A549 (cell line): ENCODE measurements at regions not wholly inside any gene's neighbourhood (a gene's known extent, or its start where the extent isn't known, plus 50 kb on each side); places are given as distances from the start of the nearest gene placed in this dataset.
"Not testable (repeated sequence)": the region's sequence is repeated elsewhere in the genome, so short reads cannot be mapped to it uniquely, and the experiment has no call there.

Experiments used
- ATAC-seq, 2 experiments: fragments of 200-7000 bp in 1 of 2; fragments of >200 bp in 1 of 2; cut with Nextera tagmentation in 1 of 2; cut with Tn5 transposase in 1 of 2; 3 replicates each; pipeline versions ENCODE4 v1.8.0 to v1.9.1; 2018 to 2020; ENCODE audit warnings: mild to moderate bottlenecking in 1 of 2, moderate library complexity in 1 of 2
- CTCF ChIA-PET: fragments of 300-600 bp; sonication (Branson Sonifier 250); formaldehyde crosslinking; extraction: SDS; loops from one replicate; lab custom pipeline; 2021; ENCODE audit warnings: antibody characterized with exemption, inconsistent platforms; lab: Yijun Ruan, JAX
- POLR2A ChIA-PET: fragments of 350-600 bp; formaldehyde crosslinking; extraction: SDS; loops from one replicate; lab custom pipeline; 2021; ENCODE audit warnings: antibody characterized with exemption, inconsistent platforms; lab: Yijun Ruan, JAX
- DNase-seq, 2 experiments: peaks; one replicate each; pipeline versions ENCODE4 v3.0.0 to v3.0.0-alpha.2; 2011 to 2016; ENCODE audit warnings: low read depth in 1 of 2, low spot score in 1 of 2
- FAIRE-seq: peaks from 2 replicates; lab custom pipeline; 2011; peaks lifted over from hg19 to GRCh38; lab: Jason Lieb, UNC
- H3K27ac ChIP-seq, 2 experiments: fragments of >200 bp; sonication (Bioruptor Twin); formaldehyde crosslinking; 3 replicates each; pipeline ENCODE4 v1.5.1; 2016 to 2017
- H3K4me1 ChIP-seq: fragments of >200 bp; sonication (Bioruptor Twin); formaldehyde crosslinking; 3 replicates; pipeline ENCODE4 v1.6.1; 2016
- H3K4me2 ChIP-seq: fragments of >200 bp; sonication (Bioruptor Twin); formaldehyde crosslinking; 3 replicates; pipeline ENCODE4 v1.6.1; 2016
- H3K4me3 ChIP-seq: fragments of >200 bp; sonication (Bioruptor Twin); formaldehyde crosslinking; 3 replicates; pipeline ENCODE4 v1.5.1; 2016
- H3K9me3 ChIP-seq: fragments of >200 bp; sonication (Bioruptor Twin); formaldehyde crosslinking; 3 replicates; pipeline ENCODE4 v1.6.1; 2016
- BHLHE40 ChIP-seq: IDR thresholded peaks from 2 replicates; pipeline ENCODE4 v1.6.1; 2012; ENCODE audit warnings: low read depth, low read length, inconsistent platforms
- CBX2 ChIP-seq: fragments of 200-600 bp; sonication (generic); IDR thresholded peaks from 2 replicates; pipeline ENCODE4 v1.6.1; 2016; ENCODE audit warnings: low read depth, mild to moderate bottlenecking, borderline replicate concordance
- HES2 ChIP-seq: fragments of >200 bp; sonication (Bioruptor Twin); formaldehyde crosslinking; IDR thresholded peaks from 2 replicates; pipeline ENCODE4 v1.6.1; 2016
- JUNB ChIP-seq: fragments of >200 bp; sonication (Bioruptor Twin); formaldehyde crosslinking; IDR thresholded peaks from 2 replicates; pipeline ENCODE4 v1.6.1; 2016
- MAFK ChIP-seq: fragments of 450-650 bp; IDR thresholded peaks from 2 replicates; pipeline ENCODE4 v1.6.1; 2014; ENCODE audit not compliant: partially characterized antibody
- MYC ChIP-seq: IDR thresholded peaks from 2 replicates; pipeline ENCODE4 v1.6.1; 2012; ENCODE audit warnings: mild to moderate bottlenecking, inconsistent platforms, low read length, improper control_type of control experiment, borderline replicate concordance
- NPAS2 ChIP-seq: fragments of 250-450 bp; sonication (Bioruptor Pico); IDR thresholded peaks from 2 replicates; pipeline ENCODE4 v1.8.0; 2022; ENCODE audit warnings: mild to moderate bottlenecking, moderate library complexity, borderline replicate concordance
- POLR2A ChIP-seq: IDR thresholded peaks from 2 replicates; pipeline ENCODE4 v1.6.1; 2012; ENCODE audit warnings: mild to moderate bottlenecking, low read length
- RAD21 ChIP-seq, 2 experiments: fragments of >200 bp in 1 of 2; sonication (Bioruptor Twin) in 1 of 2; formaldehyde crosslinking in 1 of 2; IDR thresholded peaks in 1 of 2; conservative IDR thresholded peaks in 1 of 2; 2 replicates in 1 of 2; 3 replicates in 1 of 2; pipeline ENCODE4 v1.6.1; 2012 to 2018; ENCODE audit warnings: inconsistent platforms in 1 of 2
- RARB ChIP-seq: fragments of 250-450 bp; sonication (Bioruptor Pico); IDR thresholded peaks from 2 replicates; pipeline ENCODE4 v1.8.0; 2021; ENCODE audit warnings: mild to moderate bottlenecking, moderate library complexity
- RCOR1 ChIP-seq: fragments of 150-350 bp; IDR thresholded peaks from 2 replicates; pipeline ENCODE4 v1.6.1; 2014; ENCODE audit warnings: antibody characterized with exemption, low read length, low read depth
- SREBF2 ChIP-seq: fragments of 450-650 bp; IDR thresholded peaks from 2 replicates; pipeline ENCODE4 v1.6.1; 2014; ENCODE audit warnings: mild to moderate bottlenecking, moderate library complexity
- TP53 ChIP-seq: fragments of 250-450 bp; sonication (Bioruptor Pico); IDR thresholded peaks from 2 replicates; pipeline ENCODE4 v1.5.0; 2021; ENCODE audit warnings: mild to moderate bottlenecking, moderate library complexity
- ZC3H11A ChIP-seq: fragments of 450-650 bp; IDR thresholded peaks from 2 replicates; pipeline ENCODE4 v1.6.1; 2014; ENCODE audit warnings: antibody characterized with exemption, mild to moderate bottlenecking
- ZSCAN20 ChIP-seq: fragments of 250-450 bp; sonication (Bioruptor Pico); IDR thresholded peaks from 2 replicates; pipeline ENCODE4 v1.8.0; 2022; ENCODE audit warnings: mild to moderate bottlenecking, moderate library complexity
- WGBS: methylation state at CpG from one replicate; pipeline ENCODE4 v1.1.6; 2017; ENCODE audit errors: missing lambda C conversion rate; 5-methylcytosine and 5-hydroxymethylcytosine counted together
- TF ChIP-seq, protein P1 (sequence below): IDR thresholded peaks from 2 replicates; pipeline ENCODE4 v1.6.1; 2012

GRCh38 chr2:111252436-111252835, 131.7 kb downstream of the BCL2L11 start:
- POLR2A ChIA-PET: no interaction called here
- no peak overlapping the region for H3K4me2 ChIP-seq
- ATAC-seq (no peak), FAIRE-seq (no peak), DNase-seq (no peak)
- CTCF ChIA-PET: no interaction called here
- H3K9me3 ChIP-seq: 0 out of 3 replicates have a peak, but pooled peaks cover 3% of the 10 kb centered on the region
- no peak for TF ChIP-seq BHLHE40
- no peak for TF ChIP-seq MAFK
- TF ChIP-seq RAD21 (conservative IDR thresholded peaks at IDR 0.05 in 1 of 2, IDR thresholded peaks at IDR 0.05 in 1 of 2): no peak
- TF ChIP-seq ZC3H11A: no peak
- TF ChIP-seq RARB: no peak
- TF ChIP-seq HES2: no peak
- TF ChIP-seq NPAS2 (CRISPR knock-in tag): no peak
- no peak for TF ChIP-seq SREBF2
- TF ChIP-seq POLR2A: no peak
- TF ChIP-seq RCOR1: no peak
- TF ChIP-seq ZSCAN20 (CRISPR knock-in tag): no peak
- TF ChIP-seq, protein P1, sequence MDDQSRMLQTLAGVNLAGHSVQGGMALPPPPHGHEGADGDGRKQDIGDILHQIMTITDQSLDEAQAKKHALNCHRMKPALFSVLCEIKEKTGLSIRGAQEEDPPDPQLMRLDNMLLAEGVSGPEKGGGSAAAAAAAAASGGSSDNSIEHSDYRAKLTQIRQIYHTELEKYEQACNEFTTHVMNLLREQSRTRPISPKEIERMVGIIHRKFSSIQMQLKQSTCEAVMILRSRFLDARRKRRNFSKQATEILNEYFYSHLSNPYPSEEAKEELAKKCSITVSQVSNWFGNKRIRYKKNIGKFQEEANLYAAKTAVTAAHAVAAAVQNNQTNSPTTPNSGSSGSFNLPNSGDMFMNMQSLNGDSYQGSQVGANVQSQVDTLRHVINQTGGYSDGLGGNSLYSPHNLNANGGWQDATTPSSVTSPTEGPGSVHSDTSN: no peak
- TF ChIP-seq JUNB: no peak
- TF ChIP-seq TP53 (CRISPR knock-in tag): no peak
- TF ChIP-seq MYC: no peak
- TF ChIP-seq CBX2: no peak
- H3K27ac ChIP-seq: no peak overlapping the region
- H3K4me3 ChIP-seq: no peak overlapping the region
- H3K4me1 ChIP-seq: no peaks in the 10 kb centered on the region

DNA sequence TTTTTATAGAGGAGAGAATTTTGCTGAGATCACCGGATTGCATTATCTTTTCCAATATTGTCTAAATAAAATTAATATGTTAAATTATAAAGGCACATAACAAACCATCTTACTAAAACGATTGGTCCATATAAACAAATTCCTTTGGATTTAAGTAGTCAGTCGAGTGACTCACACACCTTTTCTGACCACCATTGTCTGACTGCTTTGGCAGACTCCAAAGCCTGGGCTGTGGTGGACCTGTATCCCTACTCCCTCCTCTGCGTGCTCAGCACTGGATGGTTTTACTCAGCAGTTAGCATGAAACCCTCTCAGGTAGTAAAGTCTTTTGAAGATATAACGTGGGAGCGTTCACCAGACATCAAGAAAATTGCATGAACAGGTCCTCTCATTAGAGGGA, 134.2 kb downstream of the BCL2L11 start:
- H3K4me2 ChIP-seq, H3K4me1 ChIP-seq, FAIRE-seq, CTCF ChIA-PET, POLR2A ChIA-PET, ATAC-seq, H3K4me3 ChIP-seq, H3K9me3 ChIP-seq, DNase-seq, H3K27ac ChIP-seq: not testable (repeated sequence)
- 78% methylated on average over 6 of the region's 6 CpGs for WGBS

DNA sequence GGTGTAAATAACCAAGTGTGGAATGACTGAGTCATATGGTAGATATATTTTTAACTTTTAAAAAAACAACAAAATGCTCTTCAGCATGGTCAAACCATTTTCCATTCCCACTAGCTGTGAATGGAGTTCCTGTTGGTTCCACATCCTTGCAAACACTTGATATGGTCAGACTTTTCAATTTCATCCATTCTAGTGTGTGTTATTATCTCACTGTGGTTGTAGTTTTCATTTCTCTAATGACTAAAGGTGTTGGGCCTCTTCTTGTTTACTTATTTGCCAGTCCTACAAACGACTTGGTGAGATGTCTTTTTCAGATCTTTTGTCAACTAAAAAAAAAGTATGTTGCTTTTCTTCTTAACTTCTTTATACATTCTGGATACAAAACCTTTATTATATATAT, 135.9 kb downstream of the BCL2L11 start:
- FAIRE-seq, DNase-seq, H3K4me1 ChIP-seq, H3K9me3 ChIP-seq, CTCF ChIA-PET, H3K4me2 ChIP-seq, POLR2A ChIA-PET, H3K4me3 ChIP-seq, ATAC-seq, H3K27ac ChIP-seq: not testable (repeated sequence)
- WGBS: 8% methylated on average over 1 of the region's 1 CpG

DNA sequence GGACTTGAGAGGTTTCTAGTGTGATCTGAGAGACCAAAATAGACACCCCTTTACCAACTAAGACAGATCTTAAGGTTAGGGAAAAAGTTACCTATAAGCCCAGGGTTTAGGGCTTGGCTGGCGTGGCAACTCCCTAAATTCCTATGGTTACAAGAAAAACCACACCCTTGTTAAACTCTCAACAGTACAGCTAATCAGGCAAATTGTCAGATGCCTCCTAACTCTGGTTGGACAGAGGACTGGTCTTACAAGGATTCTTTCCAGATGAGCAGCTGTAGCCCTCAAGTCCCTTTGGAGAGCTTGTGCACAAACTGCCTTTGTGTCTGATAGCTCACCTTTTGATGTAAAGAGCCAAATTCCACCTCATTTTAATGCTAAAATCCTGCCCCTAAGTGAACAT, 136.9 kb downstream of the BCL2L11 start:
- H3K27ac ChIP-seq, FAIRE-seq, H3K4me2 ChIP-seq, H3K4me3 ChIP-seq, POLR2A ChIA-PET, ATAC-seq, H3K9me3 ChIP-seq, CTCF ChIA-PET, DNase-seq, H3K4me1 ChIP-seq: not testable (repeated sequence)
- WGBS: 100% methylated on average over 1 of the region's 1 CpG

DNA sequence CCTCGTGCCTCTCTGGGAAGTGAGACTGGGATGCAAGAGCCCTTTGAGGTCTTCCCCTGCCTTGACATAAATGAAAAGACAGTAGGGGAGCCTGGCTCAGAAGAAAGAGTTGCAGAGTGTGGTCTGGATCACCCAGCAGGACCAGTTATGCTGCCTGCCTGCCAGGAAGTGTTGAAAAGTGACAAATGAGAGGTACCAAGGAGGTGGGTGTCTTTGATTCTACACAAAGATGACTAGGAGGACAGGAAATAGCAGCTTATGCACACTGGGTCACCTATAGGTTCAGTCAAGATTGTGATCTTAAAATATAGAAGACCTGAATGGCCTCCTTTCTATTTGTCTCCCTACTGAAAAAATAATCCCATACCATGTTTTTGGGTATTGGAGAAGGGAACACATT, 137.6 kb downstream of the BCL2L11 start:
- H3K4me2 ChIP-seq, CTCF ChIA-PET, H3K27ac ChIP-seq, H3K4me3 ChIP-seq, ATAC-seq, POLR2A ChIA-PET, H3K9me3 ChIP-seq, FAIRE-seq, DNase-seq, H3K4me1 ChIP-seq: not testable (repeated sequence)
- WGBS: 100% methylated on average over 1 of the region's 1 CpG

DNA sequence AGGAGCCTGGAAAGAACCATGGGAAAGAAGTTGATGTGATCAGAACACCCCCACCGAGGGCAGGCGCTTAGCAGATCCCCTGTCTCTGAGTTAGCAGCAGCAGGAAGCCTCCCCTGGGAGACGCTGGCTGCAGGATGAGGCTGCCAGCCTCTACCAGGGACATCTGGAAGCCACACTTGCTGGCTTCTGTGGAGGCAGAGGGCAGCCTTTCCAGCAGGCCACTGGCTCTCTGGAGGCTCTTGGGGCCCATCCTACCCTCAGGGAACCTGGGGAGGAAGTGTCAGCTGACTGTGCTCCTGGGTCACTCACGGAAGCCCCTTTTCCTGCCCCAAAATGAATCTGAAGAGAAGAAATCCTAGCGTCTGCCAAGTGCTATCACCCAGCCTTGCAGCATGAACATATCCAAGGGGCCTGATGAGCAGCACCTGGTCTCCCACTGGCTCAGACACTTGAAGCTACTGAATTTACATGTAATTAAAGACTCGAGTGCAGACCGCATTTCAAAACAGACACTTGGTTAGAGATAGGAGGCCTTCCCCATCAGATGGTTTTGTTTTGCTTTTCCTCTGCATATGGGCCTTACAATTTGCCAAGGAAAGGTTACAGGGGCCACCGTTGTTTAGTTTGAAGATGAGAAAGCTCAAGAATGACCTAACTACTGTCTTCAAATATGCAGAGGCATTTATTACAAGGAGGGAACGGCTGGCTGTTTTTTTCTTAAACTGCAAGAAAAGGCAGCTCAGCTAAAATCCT, 142.1 kb downstream of the BCL2L11 start:
- CTCF ChIA-PET, ATAC-seq, H3K9me3 ChIP-seq, POLR2A ChIA-PET, DNase-seq, H3K4me1 ChIP-seq, H3K4me2 ChIP-seq, FAIRE-seq, H3K4me3 ChIP-seq, H3K27ac ChIP-seq: not testable (repeated sequence)
- 93% methylated on average over 6 of the region's 9 CpGs for WGBS

- H3K4me3 ChIP-seq, DNase-seq, POLR2A ChIA-PET, H3K27ac ChIP-seq, H3K4me2 ChIP-seq, H3K9me3 ChIP-seq, CTCF ChIA-PET, H3K4me1 ChIP-seq, FAIRE-seq: not testable (repeated sequence)
- ATAC-seq: peak in 1 of 2 experiments; percentile 27; a peak in 1 of 6 replicates
- WGBS: no CpG with 5 or more reads among the region's 7 CpGs
Observed at GRCh38 chr2:111263380-111264017, 142.8 kb downstream of the BCL2L11 start.

DNA sequence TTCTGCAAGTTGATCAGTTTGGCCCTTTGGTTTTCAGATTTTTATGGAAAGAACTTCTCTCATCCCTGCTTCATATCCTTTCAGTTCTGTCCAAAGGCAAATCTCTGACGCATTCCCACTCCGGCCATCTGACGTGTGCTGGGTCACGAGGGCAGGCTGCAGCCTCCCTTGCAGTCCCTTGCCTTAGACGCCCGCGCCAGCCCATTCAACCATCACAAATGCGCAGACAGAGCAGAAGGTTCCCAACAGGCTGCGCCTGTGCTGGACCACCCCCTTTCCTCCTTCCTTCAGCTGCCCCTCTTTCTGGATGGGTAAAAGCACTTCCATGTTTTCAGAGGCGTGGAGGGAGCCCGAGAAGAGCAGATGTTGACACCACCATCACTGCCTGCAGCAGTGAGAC, 144.2 kb downstream of the BCL2L11 start:
- POLR2A ChIA-PET, CTCF ChIA-PET, H3K4me1 ChIP-seq, FAIRE-seq, H3K27ac ChIP-seq, ATAC-seq, H3K4me2 ChIP-seq, H3K9me3 ChIP-seq, H3K4me3 ChIP-seq, DNase-seq: not testable (repeated sequence)
- WGBS: over 99% methylated on average over 9 of the region's 11 CpGs
